SK-N-SH treated with all-trans-retinoic acid at 6 μM for 48 hours (cell line): ENCODE measurements at regions not wholly inside any gene's neighbourhood (a gene's known extent, or its start where the extent isn't known, plus 50 kb on each side); places are given as distances from the start of the nearest gene placed in this dataset.

Experiments used
- ATAC-seq: fragments of 200-7000 bp; cut with Tn5 transposase; 3 replicates; pipeline ENCODE4 v1.9.1; 2020; ENCODE audit warnings: mild to moderate bottlenecking, moderate library complexity
- ARNTL ChIP-seq: fragments of 450-650 bp; formaldehyde crosslinking; IDR thresholded peaks from 2 replicates; pipeline ENCODE4 v1.5.0; 2020; ENCODE audit warnings: low read depth, mild to moderate bottlenecking, moderate library complexity, borderline replicate concordance
- BACH2 ChIP-seq: fragments of 250-450 bp; sonication (Bioruptor Pico); IDR thresholded peaks from 2 replicates; pipeline ENCODE4 v1.9.0; 2021; ENCODE audit warnings: mild to moderate bottlenecking, borderline replicate concordance
- CSDC2 ChIP-seq: fragments of 250-450 bp; sonication (Bioruptor Pico); IDR thresholded peaks from 2 replicates; pipeline ENCODE4 v1.5.0; 2020; ENCODE audit warnings: mild to moderate bottlenecking, moderate library complexity
- ESRRG ChIP-seq: fragments of 250-450 bp; sonication (Bioruptor Pico); IDR thresholded peaks from 2 replicates; pipeline ENCODE4 v1.6.1; 2021; ENCODE audit warnings: mild to moderate bottlenecking
- GLIS3 ChIP-seq: fragments of 250-450 bp; sonication (Bioruptor Pico); IDR thresholded peaks from 2 replicates; pipeline ENCODE4 v1.5.0; 2020; ENCODE audit warnings: mild to moderate bottlenecking, moderate library complexity
- ISL1 ChIP-seq: fragments of 250-450 bp; sonication (Bioruptor Pico); IDR thresholded peaks from 2 replicates; pipeline ENCODE4 v2.1.2; 2022; ENCODE audit warnings: mild to moderate bottlenecking, moderate library complexity
- OSR1 ChIP-seq: fragments of 250-450 bp; sonication (Bioruptor Pico); IDR thresholded peaks from 2 replicates; pipeline ENCODE4 v1.8.0; 2022; ENCODE audit warnings: moderate library complexity, mild to moderate bottlenecking, inconsistent platforms
- PPARA ChIP-seq: fragments of 250-450 bp; sonication (Bioruptor Pico); IDR thresholded peaks from 2 replicates; pipeline ENCODE4 v1.5.0; 2020; ENCODE audit warnings: mild to moderate bottlenecking, borderline replicate concordance
- RARB ChIP-seq: fragments of 250-450 bp; sonication (Bioruptor Pico); IDR thresholded peaks from 2 replicates; pipeline ENCODE4 v1.8.0; 2021; ENCODE audit warnings: mild to moderate bottlenecking, moderate library complexity
- SNAI2 ChIP-seq: fragments of 250-450 bp; sonication (Bioruptor Pico); IDR thresholded peaks from 2 replicates; pipeline ENCODE4 v1.5.0; 2020; ENCODE audit warnings: mild to moderate bottlenecking, moderate library complexity
- TCF4 ChIP-seq: fragments of 250-450 bp; sonication (Bioruptor Pico); IDR thresholded peaks from 2 replicates; pipeline ENCODE4 v1.8.0; 2021; ENCODE audit warnings: mild to moderate bottlenecking, moderate library complexity, borderline replicate concordance
- TOX ChIP-seq: fragments of 250-450 bp; sonication (Bioruptor Pico); IDR thresholded peaks from 2 replicates; pipeline ENCODE4 v1.8.0; 2021; ENCODE audit warnings: mild to moderate bottlenecking, moderate library complexity, borderline replicate concordance
- ZC3H10 ChIP-seq: fragments of 250-450 bp; sonication (Bioruptor Pico); IDR thresholded peaks from 2 replicates; pipeline ENCODE4 v1.5.1; 2021; ENCODE audit warnings: mild to moderate bottlenecking, moderate library complexity
- ZFP3 ChIP-seq: fragments of 250-450 bp; sonication (Bioruptor Pico); IDR thresholded peaks from 2 replicates; pipeline ENCODE4 v1.5.0; 2020; ENCODE audit warnings: mild to moderate bottlenecking, moderate library complexity
- ZFP30 ChIP-seq: fragments of 450-650 bp; formaldehyde crosslinking; IDR thresholded peaks from 2 replicates; pipeline ENCODE4 v1.5.0; 2022; ENCODE audit warnings: mild to moderate bottlenecking, moderate library complexity
- ZNF565 ChIP-seq: fragments of 450-650 bp; formaldehyde crosslinking; conservative IDR thresholded peaks from 2 replicates; pipeline ENCODE4 v1.5.0; 2020; ENCODE audit warnings: low read depth, mild to moderate bottlenecking, moderate library complexity
- ZNF8 ChIP-seq: fragments of 450-650 bp; formaldehyde crosslinking; IDR thresholded peaks from 2 replicates; pipeline ENCODE4 v1.5.0; 2020; ENCODE audit warnings: mild to moderate bottlenecking, moderate library complexity
- TF ChIP-seq, protein P1 (sequence below): fragments of 250-450 bp; sonication (Bioruptor Pico); IDR thresholded peaks from 2 replicates; pipeline ENCODE4 v1.8.0; 2020; ENCODE audit warnings: mild to moderate bottlenecking, moderate library complexity, borderline replicate concordance
- TF ChIP-seq, protein P2 (sequence below): fragments of 250-450 bp; sonication (Bioruptor Pico); IDR thresholded peaks from 2 replicates; pipeline ENCODE4 v1.8.0; 2021; ENCODE audit warnings: low read depth, mild to moderate bottlenecking, moderate library complexity, borderline replicate concordance
- TF ChIP-seq, protein P3 (sequence below): fragments of 250-450 bp; sonication (Bioruptor Pico); IDR thresholded peaks from 2 replicates; pipeline ENCODE4 v1.5.0; 2020; ENCODE audit warnings: mild to moderate bottlenecking, moderate library complexity
- TF ChIP-seq, protein P4 (sequence below): fragments of 250-450 bp; sonication (Bioruptor Pico); IDR thresholded peaks from 2 replicates; pipeline ENCODE4 v1.5.1; 2021; ENCODE audit warnings: mild to moderate bottlenecking, moderate library complexity

DNA sequence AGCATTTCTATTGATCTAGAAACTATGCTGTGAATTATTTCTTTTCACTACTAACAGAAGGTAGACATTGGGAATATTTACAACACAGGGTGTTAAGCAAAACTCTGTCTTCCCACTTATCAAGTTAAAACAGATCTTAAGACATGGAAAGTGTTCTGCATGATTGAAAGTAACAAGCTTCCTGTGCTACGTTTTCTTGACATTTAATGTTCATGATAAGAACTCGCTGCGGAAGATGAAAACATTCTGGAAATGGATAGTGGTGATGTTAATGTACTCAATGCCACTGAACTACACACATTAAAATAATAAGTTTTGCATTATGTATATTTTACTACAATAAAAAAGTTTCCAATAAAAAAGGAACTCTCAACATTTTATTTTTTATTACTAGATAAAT lies 74.4 kb upstream of the SCN7A start:
- no peak for TF ChIP-seq TOX (CRISPR knock-in tag)
- no peak for TF ChIP-seq GLIS3
- no peak for TF ChIP-seq ISL1 (CRISPR knock-in tag)
- TF ChIP-seq, protein P1, sequence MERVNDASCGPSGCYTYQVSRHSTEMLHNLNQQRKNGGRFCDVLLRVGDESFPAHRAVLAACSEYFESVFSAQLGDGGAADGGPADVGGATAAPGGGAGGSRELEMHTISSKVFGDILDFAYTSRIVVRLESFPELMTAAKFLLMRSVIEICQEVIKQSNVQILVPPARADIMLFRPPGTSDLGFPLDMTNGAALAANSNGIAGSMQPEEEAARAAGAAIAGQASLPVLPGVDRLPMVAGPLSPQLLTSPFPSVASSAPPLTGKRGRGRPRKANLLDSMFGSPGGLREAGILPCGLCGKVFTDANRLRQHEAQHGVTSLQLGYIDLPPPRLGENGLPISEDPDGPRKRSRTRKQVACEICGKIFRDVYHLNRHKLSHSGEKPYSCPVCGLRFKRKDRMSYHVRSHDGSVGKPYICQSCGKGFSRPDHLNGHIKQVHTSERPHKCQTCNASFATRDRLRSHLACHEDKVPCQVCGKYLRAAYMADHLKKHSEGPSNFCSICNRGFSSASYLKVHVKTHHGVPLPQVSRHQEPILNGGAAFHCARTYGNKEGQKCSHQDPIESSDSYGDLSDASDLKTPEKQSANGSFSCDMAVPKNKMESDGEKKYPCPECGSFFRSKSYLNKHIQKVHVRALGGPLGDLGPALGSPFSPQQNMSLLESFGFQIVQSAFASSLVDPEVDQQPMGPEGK (CRISPR knock-in tag): no peak
- TF ChIP-seq ZFP30 (CRISPR knock-in tag): no peak
- no peak for TF ChIP-seq ZNF8
- TF ChIP-seq ZFP3: no peak
- no peak for TF ChIP-seq OSR1
- no peak for TF ChIP-seq TCF4 (CRISPR knock-in tag)
- TF ChIP-seq CSDC2 (CRISPR knock-in tag): no peak
- TF ChIP-seq, protein P2, sequence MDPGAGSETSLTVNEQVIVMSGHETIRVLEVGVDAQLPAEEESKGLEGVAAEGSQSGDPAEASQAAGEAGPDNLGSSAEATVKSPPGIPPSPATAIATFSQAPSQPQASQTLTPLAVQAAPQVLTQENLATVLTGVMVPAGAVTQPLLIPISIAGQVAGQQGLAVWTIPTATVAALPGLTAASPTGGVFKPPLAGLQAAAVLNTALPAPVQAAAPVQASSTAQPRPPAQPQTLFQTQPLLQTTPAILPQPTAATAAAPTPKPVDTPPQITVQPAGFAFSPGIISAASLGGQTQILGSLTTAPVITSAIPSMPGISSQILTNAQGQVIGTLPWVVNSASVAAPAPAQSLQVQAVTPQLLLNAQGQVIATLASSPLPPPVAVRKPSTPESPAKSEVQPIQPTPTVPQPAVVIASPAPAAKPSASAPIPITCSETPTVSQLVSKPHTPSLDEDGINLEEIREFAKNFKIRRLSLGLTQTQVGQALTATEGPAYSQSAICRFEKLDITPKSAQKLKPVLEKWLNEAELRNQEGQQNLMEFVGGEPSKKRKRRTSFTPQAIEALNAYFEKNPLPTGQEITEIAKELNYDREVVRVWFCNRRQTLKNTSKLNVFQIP (CRISPR knock-in tag): no peak
- TF ChIP-seq, protein P3, sequence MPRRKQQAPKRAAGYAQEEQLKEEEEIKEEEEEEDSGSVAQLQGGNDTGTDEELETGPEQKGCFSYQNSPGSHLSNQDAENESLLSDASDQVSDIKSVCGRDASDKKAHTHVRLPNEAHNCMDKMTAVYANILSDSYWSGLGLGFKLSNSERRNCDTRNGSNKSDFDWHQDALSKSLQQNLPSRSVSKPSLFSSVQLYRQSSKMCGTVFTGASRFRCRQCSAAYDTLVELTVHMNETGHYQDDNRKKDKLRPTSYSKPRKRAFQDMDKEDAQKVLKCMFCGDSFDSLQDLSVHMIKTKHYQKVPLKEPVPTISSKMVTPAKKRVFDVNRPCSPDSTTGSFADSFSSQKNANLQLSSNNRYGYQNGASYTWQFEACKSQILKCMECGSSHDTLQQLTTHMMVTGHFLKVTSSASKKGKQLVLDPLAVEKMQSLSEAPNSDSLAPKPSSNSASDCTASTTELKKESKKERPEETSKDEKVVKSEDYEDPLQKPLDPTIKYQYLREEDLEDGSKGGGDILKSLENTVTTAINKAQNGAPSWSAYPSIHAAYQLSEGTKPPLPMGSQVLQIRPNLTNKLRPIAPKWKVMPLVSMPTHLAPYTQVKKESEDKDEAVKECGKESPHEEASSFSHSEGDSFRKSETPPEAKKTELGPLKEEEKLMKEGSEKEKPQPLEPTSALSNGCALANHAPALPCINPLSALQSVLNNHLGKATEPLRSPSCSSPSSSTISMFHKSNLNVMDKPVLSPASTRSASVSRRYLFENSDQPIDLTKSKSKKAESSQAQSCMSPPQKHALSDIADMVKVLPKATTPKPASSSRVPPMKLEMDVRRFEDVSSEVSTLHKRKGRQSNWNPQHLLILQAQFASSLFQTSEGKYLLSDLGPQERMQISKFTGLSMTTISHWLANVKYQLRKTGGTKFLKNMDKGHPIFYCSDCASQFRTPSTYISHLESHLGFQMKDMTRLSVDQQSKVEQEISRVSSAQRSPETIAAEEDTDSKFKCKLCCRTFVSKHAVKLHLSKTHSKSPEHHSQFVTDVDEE (CRISPR knock-in tag): no peak
- no peak for TF ChIP-seq PPARA (CRISPR knock-in tag)
- no peak for TF ChIP-seq ZC3H10 (CRISPR knock-in tag)
- TF ChIP-seq ESRRG (CRISPR knock-in tag): no peak
- TF ChIP-seq BACH2 (CRISPR knock-in tag): no peak
- no peak for TF ChIP-seq ZNF565 (CRISPR knock-in tag)
- TF ChIP-seq, protein P4, sequence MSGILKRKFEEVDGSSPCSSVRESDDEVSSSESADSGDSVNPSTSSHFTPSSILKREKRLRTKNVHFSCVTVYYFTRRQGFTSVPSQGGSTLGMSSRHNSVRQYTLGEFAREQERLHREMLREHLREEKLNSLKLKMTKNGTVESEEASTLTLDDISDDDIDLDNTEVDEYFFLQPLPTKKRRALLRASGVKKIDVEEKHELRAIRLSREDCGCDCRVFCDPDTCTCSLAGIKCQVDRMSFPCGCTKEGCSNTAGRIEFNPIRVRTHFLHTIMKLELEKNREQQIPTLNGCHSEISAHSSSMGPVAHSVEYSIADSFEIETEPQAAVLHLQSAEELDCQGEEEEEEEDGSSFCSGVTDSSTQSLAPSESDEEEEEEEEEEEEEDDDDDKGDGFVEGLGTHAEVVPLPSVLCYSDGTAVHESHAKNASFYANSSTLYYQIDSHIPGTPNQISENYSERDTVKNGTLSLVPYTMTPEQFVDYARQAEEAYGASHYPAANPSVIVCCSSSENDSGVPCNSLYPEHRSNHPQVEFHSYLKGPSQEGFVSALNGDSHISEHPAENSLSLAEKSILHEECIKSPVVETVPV: no peak
- TF ChIP-seq ARNTL (CRISPR knock-in tag): no peak
- no peak for TF ChIP-seq RARB (CRISPR knock-in tag)
- no peak for ATAC-seq

DNA sequence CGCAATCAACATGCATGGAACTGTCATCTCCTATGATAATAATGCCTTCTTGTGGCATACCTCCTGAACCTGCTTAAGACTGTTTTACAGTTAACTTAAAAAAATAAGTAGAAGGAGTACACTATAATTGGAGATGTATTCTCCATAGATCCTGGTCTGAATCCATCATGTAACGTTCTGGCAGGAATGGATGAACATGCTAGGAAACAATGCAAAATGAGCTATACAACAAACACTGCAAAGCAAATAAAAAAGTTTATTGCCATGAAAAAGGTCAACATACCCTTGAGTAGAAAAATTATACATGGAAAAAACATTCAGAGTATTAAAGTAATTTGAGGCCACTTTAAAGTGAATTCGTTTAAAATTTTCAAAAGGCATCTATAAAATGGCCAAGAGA lies 71.5 kb upstream of the SCN7A start:
- no peak for ATAC-seq
- TF ChIP-seq BACH2 (CRISPR knock-in tag) (no peak), ISL1 (CRISPR knock-in tag) (no peak), ARNTL (CRISPR knock-in tag) (no peak), PPARA (CRISPR knock-in tag) (no peak), ESRRG (CRISPR knock-in tag) (no peak), TOX (CRISPR knock-in tag) (no peak), SNAI2 (CRISPR knock-in tag) (no peak)
- TF ChIP-seq, protein P4: no peak
- TF ChIP-seq, protein P3 (CRISPR knock-in tag): no peak
